HG03565 (cell line): ENCODE measurements at regions not wholly inside any gene's neighbourhood (a gene's known extent, or its start where the extent isn't known, plus 50 kb on each side); places are given as distances from the start of the nearest gene placed in this dataset.

ENCODE experiments used
- ATAC-seq: cut with Tn5 transposase; IDR thresholded peaks from one replicate; pipeline ENCODE4 v1.9.1; 2021; ENCODE audit warnings: mild to moderate bottlenecking, moderate library complexity; ENCODE audit not compliant: unreplicated experiment

DNA sequence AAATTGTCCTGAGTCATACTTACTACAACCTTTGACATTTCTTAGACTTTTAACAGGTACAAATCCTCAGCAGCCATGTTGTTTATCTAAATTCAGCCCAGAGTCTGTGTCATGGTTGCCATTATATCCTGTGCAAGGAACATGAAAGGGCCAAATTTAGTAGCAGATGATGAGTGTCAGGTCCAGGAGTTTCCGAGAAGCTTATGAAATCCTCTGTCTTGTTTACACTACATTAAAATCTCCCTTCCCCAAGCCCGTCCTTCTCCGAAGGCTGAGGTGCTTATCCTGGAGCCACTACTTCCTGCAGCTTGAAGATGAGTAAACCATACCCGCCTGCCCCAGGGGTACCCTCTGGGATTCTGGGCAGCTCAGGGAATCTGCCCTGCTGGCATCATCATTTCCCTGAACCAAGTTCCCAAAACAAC, 102.6 kb upstream of the SERP2 start:
- ATAC-seq = no peak

DNA sequence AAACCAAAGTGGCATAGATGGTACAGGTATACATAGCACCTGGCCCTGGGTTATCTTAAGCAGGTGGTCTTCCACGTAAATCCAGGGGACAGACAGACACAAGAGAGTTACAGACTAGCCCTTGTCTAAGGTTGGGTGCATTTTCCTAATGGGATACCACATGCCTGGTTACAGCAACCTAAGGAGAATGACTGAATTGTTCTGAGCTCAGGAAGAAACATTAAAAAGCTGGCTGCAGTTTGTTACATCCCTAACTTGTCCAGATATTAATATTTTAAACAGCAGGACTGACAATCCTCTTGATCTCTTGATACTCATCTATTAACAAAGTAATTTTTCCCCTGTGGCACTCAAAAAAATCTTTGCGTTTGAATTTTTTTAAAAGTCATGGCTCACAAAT, 102.2 kb upstream of the SERP2 start:
- ATAC-seq = no peak

DNA sequence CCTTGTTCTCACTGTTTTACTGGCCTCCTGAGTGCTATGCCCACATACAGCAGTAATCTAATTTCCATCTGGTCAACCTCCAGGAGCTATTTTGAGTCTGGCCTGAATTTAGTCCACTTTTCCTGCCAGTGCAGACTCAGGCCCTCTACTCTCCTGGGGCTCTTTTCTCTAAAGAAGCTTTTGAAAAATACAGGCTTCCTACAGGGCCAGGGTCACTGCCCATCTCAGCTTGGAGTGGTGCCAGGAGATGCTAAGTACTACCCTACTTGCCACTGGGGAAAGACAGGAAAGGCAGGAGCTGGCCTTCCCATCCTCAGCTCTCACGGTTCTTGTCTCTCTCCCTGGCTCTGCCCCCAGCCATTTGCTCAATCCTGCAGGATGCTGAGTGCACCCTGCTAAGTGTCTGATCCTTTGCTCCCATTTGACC, 101.7 kb upstream of the SERP2 start:
- no peak for ATAC-seq

DNA sequence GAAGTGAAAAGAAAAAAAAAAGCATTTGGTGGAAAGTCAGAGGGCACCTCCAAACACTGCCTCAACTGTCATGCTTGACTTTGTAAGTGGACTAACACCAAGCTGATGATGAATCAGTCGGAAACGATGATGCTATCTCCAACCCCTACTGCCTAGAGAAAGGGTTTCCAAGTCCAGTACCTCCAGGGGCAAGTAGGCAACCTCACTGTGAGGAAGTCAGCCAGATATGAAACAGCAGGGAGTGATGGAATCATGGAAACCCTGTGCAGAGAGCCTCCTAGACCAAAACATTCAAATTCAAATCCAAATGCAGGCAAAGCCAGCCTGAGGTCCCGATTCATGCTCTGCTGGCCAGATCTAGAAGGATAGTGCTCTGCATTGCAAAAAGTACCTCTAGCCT, 100.9 kb upstream of the SERP2 start:
- no peak for ATAC-seq

DNA sequence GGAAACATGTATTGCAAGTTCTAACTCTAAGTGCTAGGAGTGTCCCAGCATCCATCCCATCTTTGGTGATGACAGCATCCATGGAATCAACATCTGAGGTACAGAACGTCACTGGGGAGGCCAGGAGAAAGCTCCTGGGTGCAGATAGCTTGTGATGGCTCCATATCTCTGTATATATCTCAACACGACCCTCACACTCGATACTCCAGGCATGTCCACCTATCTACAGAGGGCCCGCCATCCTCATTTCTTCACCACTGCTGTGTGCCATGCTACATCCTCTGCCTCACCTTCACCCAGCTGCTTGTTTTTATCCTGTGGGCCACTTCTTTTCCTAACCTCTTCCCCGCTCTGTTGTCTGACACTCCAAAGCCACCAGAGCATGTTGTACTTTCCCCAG, 100.4 kb upstream of the SERP2 start:
- ATAC-seq = no peak

DNA sequence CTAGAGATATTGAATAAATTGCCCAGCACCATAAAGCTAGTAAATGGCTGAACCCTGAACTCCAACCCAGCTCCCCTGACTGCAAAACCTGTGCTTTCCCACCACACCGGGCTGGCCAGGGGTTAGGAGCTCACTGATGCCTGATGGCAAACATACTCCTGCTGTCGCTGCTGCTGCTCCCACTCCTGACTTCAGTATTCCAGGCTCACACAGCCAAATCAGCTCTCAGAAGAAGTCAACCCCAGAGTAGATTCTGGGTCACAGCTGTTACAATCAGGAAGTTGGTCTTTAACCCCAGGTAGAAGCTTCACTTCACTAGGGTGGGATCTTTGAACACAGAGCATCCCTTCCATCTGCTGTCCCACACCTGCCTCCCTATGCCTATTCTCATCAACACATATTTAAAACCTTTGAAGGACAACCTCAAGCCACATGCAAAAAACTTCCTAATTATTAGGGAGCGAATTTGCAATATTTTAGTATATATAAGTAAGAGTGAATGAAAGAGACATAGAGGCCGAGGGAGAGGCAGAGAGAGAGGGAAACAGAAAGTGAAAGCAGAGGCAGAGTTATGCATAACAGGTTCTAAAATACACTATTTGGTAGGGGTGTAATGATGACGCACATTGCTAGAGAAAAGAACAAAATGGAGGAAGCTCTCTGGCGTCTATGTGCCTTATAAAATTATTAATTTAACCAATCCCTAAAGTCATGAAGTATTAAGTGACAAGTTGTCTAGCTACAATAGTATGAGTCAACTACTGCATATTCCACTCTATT, 99.4 kb upstream of the SERP2 start:
- peak; percentile 97 for ATAC-seq

DNA sequence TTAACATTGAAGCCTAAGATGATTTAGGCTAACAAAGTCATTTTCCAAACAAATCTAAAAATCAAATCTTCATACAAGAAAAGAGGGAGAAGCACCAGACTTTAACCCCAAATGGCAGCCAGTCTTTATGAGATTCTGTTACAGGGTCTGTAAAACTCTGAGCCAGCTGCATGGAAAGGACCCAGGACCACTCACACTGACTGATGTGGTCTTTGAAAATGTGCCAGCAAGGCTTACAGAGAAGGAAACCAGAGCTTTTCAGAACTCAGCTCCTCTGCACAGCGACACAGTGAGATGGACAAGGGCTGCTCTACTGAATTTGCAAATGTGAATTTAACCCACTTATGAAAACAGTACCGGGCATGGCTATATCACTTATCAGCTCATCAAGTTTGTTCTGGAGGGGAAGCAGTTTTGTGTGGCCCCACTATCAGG, 98.8 kb upstream of the SERP2 start:
- ATAC-seq = no peak

DNA sequence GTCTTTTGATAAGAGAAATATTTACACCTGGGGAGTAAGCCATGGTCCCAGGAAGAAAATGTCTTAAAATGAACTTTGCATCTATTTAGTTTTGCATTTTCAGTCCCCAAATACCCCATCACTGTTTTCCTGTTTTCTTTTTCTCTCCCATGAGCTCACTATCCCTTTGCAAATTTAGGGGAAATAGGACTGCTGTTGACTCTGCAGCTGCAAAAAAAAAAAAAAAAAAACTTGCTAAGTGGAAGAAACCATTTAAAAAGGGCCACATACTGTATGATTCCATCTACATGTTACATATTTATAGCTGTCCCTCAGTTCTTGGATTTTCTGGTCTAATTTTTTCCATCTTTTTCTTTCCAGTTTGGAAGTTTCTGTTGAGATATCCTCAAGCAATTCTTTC, 98.2 kb upstream of the SERP2 start:
- ATAC-seq = no peak

DNA sequence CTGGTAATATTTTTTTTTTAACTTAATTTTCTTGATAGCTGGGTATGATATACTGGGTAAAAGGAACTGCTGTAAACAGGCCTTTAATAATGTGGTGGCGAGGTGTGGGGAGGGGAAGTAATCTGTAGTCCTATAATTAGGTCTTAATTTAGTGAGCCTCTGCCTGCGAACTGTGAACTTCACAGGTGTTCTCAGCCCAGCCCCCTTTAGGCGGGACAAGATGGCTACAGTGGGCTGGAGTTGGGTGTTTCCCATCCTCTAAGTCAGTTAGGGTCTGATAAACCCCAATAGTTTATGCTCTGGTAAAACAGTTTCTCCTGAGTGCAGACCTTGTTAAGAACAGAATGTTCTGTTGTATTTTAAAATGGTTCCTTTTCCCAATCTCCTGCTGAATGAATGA, 97.6 kb upstream of the SERP2 start:
- ATAC-seq = no peak

DNA sequence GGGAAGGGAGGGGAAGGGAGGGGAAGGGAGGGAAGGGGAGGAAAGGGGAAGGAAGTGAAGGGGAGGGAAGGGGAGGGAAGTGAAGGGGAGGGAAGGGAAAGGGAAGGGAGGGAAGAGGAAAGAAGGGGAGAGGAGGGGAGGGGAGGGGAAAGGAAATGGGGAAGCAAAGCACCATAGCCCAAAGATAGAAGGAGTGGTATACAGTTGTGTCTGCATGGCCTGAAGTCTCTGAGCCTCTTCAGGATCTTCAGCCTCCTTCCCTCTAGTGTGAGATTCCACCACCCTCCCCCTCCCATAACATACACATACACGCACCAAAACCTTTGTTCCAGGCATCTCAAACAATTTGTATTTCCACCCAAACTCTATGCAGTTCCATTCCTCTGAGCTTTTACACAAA, 96.2 kb upstream of the SERP2 start:
- no peak for ATAC-seq

DNA sequence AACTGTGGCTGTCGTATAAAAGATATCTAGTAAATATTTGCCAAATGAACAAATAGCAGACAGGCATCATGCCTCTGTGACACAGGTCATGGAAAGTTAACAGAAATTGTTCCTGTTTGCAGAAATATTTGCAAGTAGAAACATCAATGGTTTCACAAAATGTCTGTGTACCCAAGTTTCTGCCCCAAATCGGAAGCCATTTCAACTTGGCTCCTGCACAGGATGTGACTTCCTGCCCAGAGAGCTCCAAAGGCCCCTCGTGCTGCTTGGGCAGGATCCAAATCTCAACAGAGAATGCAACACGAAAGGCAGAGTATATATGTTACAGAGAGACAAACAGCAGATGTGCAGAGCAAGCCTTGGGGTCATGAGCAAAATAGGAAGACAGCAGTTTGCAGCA, 95.5 kb upstream of the SERP2 start:
- ATAC-seq = no peak

DNA sequence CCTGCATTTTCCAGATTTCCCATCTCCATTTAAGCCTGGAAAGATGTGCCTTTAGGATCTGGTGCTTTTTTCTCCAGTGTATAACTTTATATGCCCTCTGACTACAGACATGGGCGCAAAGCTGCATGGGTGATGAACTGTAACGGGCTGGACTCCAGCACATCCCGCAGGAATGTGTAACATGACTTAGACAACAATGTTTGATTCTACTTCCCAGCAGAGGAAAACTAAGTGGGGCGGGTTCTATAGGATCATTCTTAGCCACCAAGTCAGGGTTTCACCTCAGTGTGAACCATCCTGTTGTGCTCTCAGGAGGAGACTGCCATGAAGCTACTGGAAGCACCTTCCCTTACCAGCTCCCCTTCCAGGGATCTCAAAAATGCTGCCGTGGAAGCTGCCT, 93.2 kb upstream of the SERP2 start:
- ATAC-seq = no peak

DNA sequence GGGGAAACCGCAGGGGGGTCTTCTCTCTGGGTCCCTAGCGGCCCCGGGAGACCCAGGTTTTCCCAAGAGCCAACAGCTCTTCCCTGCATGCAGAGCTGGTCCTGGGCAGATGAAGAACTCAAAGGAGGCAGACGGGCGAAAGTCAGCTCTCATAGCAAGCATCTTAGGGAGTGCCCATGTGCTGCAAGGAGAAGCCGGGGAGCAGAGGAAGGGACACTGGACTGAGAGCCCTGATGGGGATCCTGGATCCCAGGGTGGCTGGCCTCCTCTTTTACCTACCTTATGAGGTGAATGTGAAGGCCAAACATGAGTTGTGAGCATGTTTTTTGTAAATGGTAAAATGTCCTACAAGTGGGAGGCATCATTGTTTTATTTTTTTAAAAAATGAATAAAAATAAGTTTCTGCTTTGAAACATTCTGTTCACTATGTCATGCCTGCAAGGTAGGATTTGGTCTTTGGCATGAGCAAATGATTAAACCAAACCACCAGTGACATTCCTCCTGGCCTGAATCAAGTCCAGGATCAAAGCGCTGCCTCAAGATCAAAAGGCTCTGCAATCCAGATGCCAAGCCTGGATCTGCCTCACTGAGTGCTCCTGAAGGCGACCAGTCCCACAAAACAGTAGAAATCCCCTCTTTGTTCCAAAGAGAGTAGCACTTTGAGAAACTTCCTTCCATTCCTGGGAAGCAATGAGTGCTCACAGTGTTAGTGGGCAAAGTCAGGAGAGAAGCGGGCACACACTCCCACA, 92.2 kb upstream of the SERP2 start:
- no peak for ATAC-seq

DNA sequence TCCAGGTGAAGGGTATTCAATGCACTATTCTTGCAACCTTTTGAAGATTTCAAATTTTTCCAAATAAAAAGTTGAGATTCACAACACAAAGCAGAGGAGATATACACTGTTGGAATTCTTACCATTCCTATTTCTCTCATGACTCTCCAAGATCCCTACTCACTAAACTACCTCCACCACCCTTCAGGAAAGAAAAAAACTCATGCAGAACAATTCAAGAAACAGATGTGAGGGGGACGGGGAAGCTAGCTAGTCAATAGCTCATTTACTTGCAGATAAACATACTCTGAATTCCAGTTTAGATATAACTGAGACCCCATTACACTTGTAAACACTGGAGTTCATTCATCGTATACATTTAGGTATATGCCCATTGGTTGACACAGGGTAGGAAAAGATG, 90.0 kb upstream of the SERP2 start:
- ATAC-seq = no peak

DNA sequence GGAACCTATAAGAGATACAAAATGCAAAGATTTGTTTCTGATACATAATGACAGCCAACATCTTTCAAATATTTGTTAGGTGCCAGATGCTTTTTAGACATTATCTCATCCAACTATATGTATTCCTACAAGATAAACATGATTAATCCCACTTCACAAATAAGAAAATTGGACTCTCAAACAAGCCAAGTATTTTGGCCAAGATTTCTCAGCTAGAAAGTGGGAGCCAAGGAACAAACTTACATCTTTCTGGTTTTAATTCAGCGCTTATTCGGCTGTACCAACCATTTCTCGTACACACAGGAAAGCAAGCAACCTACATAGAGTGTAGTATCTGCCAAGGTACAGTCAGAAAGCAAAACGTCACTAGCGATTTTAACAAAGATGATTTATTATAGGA, 85.7 kb upstream of the SERP2 start:
- no peak for ATAC-seq

DNA sequence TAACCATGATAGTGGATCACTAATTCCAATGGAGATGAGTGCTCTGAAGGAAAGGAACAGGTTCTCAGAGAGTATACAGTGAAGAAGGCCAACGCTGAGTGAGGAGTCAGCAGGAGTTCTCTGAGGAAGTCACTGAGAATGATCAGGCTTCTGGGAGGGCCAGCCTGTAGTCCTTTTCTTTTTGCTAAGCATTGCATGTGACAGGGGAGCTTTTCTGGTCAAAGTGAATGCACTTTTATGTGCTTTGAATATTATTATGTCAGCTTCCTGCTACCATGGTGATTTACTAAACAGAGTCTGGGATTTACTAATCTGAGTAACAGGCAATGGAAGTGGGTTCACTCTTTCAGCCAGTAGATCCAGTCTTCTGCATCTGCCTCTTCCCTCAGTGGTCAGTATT, 81.1 kb upstream of the SERP2 start:
- no peak for ATAC-seq

DNA sequence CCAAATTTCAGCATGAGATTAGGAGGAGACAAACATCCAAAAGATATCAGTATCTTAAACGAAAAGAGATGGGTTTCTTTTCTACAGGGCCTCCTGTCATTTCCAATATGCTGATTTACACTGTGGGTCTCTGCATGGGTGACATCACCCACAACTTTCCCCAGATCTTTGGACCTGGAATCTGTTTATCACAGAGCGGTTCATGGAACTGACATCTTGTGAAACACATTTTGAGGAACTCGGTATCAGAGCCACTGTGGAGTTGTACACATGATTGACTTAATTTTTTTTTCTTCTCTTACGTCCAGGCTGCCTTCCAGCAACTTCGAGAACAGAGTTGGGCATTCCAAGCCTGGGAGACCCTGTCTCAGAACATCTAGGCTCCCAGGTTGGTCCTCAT, 80.2 kb upstream of the SERP2 start:
- ATAC-seq = no peak

DNA sequence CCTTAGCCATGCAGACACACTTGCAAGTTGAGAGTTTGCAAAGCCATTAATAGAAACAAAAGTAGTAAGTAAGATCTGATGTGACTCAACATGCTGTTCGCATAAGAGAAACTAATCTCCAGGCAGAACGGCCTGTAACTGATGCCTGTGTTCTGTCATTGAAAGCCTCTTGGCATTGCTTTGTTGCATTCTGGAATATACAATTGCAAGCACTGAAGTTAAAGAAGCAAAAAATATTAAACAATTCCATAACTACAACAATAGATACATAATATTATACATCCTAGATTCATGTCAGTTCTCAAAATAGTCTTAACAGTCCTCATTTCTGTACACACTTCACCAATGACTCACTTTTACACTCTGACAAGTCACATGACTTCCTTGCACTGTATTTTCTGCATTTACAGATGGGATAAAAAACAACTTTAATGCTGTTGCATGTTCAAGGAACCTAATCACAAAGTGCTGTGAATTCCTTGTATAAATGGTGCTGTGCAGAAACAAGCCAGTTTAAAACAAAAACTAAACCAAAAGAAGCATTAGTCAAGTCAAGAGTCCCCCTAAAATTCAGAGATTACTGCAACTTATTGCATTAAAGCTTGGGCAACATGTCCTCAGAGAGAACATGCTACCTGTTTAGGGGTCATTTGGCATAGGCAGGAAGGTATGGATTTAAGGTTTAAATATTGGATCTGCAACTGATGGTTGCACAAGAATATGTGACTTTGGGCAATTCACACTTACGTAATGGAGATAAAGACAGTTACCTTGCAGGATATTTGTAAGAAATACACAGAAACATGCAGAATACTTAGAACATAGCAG, 79.5 kb upstream of the SERP2 start:
- ATAC-seq = no peak

DNA sequence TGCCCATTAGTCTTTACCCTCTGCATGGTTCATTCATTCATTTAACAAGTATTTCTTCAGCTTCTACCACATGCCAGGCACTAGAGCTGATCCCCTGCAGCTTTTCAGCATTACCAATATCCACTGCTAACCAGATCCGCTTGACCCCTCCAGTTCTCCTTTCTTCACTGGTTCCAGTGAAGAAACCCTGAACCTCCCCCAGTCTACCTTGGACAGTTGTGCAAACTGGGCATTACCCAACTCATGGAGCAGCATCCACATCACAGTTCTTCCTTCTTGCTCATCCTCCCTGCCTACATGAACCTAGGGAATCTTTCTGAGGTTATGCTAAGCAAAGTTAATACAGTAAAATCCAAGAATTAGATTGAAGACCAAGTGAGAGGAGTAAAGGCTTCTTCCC, 78.7 kb upstream of the SERP2 start:
- ATAC-seq = no peak

DNA sequence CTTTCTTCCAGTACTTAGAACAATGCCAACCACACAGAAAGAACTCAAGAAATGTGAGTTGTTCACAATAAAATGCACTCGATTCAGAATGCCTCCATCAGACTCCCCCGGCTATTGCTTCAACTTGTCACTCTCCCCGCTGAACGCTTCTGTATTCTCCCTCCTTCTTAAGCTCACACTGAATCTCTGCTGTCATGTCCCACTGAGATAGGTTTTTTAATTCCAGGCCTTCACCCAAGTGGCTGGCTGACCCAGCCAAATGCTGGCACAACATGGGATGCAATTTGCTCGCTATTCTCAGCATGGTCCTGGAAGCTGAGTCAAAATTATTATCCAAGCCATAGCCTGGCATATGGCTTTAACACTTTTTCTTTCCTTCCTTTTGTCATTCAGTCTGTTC, 76.8 kb upstream of the SERP2 start:
- no peak for ATAC-seq

DNA sequence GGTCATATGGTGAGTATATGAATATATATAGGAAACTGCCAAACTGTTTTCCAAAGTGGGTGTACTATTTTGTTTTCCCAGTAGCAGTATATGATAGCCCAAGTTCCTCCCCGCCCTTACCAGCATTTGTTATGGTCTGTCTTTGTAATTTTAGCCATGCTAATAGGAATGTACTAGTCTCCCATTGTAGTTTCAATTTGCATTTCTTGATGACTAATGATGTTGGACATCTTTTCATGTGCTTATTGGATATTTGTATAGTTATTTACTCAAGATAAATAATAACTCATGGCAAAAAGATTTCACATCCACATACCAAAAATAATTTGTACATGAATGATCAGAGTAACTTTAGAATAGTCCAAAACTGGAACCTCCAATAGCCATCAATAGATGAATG, 75.3 kb upstream of the SERP2 start:
- ATAC-seq = no peak
